PFSK-1 (cell line): ENCODE measurements at regions not wholly inside any gene's neighbourhood (a gene's known extent, or its start where the extent isn't known, plus 50 kb on each side); places are given as distances from the start of the nearest gene placed in this dataset.

ENCODE experiments used
- FOXP2 ChIP-seq: optimal IDR thresholded peaks from 2 replicates; pipeline ENCODE3; 2011; ENCODE audit warnings: borderline replicate concordance, control low read depth, inconsistent platforms; ENCODE audit not compliant: insufficient read depth; ENCODE audit errors: extremely low read length, extremely low read depth
- POLR2AphosphoS5 ChIP-seq: IDR thresholded peaks from 2 replicates; pipeline ENCODE4 v1.6.1; 2012; ENCODE audit warnings: low read depth, mild to moderate bottlenecking, control low read depth, low read length, moderate library complexity
- SIN3A ChIP-seq: IDR thresholded peaks from 2 replicates; pipeline ENCODE4 v1.6.1; 2012; ENCODE audit warnings: mild to moderate bottlenecking, low read length, moderate library complexity, borderline replicate concordance; ENCODE audit not compliant: insufficient read depth
- TAF1 ChIP-seq: IDR thresholded peaks from 2 replicates; pipeline ENCODE4 v1.6.1; 2012; ENCODE audit warnings: low read length, control low read depth, borderline replicate concordance; ENCODE audit not compliant: insufficient read depth
- TF ChIP-seq, protein P1 (sequence below), 2 experiments: IDR thresholded peaks; 2 replicates each; pipeline versions ENCODE4 v1.6.1 to v1.8.0; 2011 to 2012; ENCODE audit warnings: low read depth in 2 of 2, low read length in 2 of 2, control low read depth in 1 of 2, inconsistent platforms in 1 of 2, mild to moderate bottlenecking in 1 of 2, moderate library complexity in 1 of 2; ENCODE audit not compliant: insufficient read depth in 1 of 2

DNA sequence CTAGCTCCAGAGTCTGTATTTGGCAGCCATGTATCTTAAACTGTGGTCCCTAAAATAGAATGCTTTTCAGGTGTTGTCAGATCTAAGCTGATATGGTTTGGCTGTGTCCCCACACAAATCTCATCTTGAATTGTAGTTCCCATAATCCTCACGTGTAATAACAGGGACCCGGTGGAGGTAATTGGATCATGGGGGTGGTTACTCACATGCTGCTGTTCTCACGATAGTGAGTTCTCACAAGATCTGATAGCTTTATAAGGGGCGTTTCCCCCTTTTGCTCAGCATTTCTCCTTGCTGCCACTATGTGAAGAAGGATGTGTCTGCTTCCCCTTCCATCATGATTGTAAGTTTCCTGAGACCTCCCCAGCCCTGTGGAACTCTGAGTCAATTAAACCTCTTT, 199.9 kb upstream of the ISX start:
- TF ChIP-seq, protein P1, sequence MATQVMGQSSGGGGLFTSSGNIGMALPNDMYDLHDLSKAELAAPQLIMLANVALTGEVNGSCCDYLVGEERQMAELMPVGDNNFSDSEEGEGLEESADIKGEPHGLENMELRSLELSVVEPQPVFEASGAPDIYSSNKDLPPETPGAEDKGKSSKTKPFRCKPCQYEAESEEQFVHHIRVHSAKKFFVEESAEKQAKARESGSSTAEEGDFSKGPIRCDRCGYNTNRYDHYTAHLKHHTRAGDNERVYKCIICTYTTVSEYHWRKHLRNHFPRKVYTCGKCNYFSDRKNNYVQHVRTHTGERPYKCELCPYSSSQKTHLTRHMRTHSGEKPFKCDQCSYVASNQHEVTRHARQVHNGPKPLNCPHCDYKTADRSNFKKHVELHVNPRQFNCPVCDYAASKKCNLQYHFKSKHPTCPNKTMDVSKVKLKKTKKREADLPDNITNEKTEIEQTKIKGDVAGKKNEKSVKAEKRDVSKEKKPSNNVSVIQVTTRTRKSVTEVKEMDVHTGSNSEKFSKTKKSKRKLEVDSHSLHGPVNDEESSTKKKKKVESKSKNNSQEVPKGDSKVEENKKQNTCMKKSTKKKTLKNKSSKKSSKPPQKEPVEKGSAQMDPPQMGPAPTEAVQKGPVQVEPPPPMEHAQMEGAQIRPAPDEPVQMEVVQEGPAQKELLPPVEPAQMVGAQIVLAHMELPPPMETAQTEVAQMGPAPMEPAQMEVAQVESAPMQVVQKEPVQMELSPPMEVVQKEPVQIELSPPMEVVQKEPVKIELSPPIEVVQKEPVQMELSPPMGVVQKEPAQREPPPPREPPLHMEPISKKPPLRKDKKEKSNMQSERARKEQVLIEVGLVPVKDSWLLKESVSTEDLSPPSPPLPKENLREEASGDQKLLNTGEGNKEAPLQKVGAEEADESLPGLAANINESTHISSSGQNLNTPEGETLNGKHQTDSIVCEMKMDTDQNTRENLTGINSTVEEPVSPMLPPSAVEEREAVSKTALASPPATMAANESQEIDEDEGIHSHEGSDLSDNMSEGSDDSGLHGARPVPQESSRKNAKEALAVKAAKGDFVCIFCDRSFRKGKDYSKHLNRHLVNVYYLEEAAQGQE (IDR thresholded peaks at IDR 0.05; ENCODE audit: insufficient read depth in 1 of 2, low read depth in 2 of 2, low read length in 2 of 2): no peak
- TF ChIP-seq SIN3A: no peak

- TF ChIP-seq FOXP2 (no peak), TAF1 (no peak), SIN3A (no peak), POLR2AphosphoS5 (no peak)
- TF ChIP-seq, protein P1 (IDR thresholded peaks at IDR 0.05; ENCODE audit: insufficient read depth in 1 of 2, low read depth in 2 of 2, low read length in 2 of 2): no peak
Measured at GRCh38 chr22:34866495-34867131, 199.3 kb upstream of the ISX start.

GRCh38 chr22:34877506-34877905, 188.5 kb upstream of the ISX start:
- TF ChIP-seq, protein P1 (IDR thresholded peaks at IDR 0.05; ENCODE audit: insufficient read depth in 1 of 2, low read depth in 2 of 2, low read length in 2 of 2): no peak
- no peak for TF ChIP-seq FOXP2
- no peak for TF ChIP-seq TAF1
- TF ChIP-seq POLR2AphosphoS5: no peak
- TF ChIP-seq SIN3A: no peak

GRCh38 chr22:34878171-34878570, 187.8 kb upstream of the ISX start:
- TF ChIP-seq TAF1: no peak
- TF ChIP-seq SIN3A: no peak
- TF ChIP-seq FOXP2: no peak
- TF ChIP-seq, protein P1 (IDR thresholded peaks at IDR 0.05; ENCODE audit: insufficient read depth in 1 of 2, low read depth in 2 of 2, low read length in 2 of 2): no peak
- no peak for TF ChIP-seq POLR2AphosphoS5

- TF ChIP-seq FOXP2: no peak
- no peak for TF ChIP-seq TAF1
- no peak for TF ChIP-seq POLR2AphosphoS5
- TF ChIP-seq, protein P1 (IDR thresholded peaks at IDR 0.05; ENCODE audit: insufficient read depth in 1 of 2, low read depth in 2 of 2, low read length in 2 of 2): no peak
- no peak for TF ChIP-seq SIN3A
Measured at GRCh38 chr22:34879001-34879400, 187.0 kb upstream of the ISX start.
